ENCODE measurements at regions not wholly inside any gene's neighbourhood (a gene's known extent, or its start where the extent isn't known, plus 50 kb on each side); places are given as distances from the start of the nearest gene placed in this dataset.

- TF ChIP-seq MYC (IDR thresholded peaks at IDR 0.05; ENCODE audit: insufficient read depth, insufficient read length, insufficient replicate concordance, low read length, severe bottlenecking) = no peak
- no peak for TF ChIP-seq RCOR1 (conservative IDR thresholded peaks at IDR 0.05; ENCODE audit: low read depth, low read length)
- TF ChIP-seq RAD51 (IDR thresholded peaks at IDR 0.05) = no peak
- no peak for TF ChIP-seq ESRRA (IDR thresholded peaks at IDR 0.05; ENCODE audit: low read length)
- Histone ChIP-seq H3K36me3 (ENCODE audit: control insufficient read depth in 2 of 2, insufficient read depth in 2 of 2, low read length in 1 of 2) (no peaks in the 10 kb centered on the region), H3K4me2 (ENCODE audit: control insufficient read depth, insufficient read depth) (no peak overlapping the region), H2AFZ (ENCODE audit: control insufficient read depth, low read depth, low read length) (no peak overlapping the region), H3K27me3 (replicated peaks in 1 of 2; ENCODE audit: control insufficient read depth in 2 of 2, insufficient read depth in 2 of 2, low read length in 1 of 2) (no peaks in the 10 kb centered on the region), H4K20me1 (ENCODE audit: control insufficient read depth, insufficient read depth) (no peaks in the 10 kb centered on the region), H3K9ac (ENCODE audit: control insufficient read depth, insufficient read depth, low read length) (no peak overlapping the region), H3K79me2 (ENCODE audit: control insufficient read depth, insufficient read depth, low read length) (no peaks in the 10 kb centered on the region), H3K9me3 (replicated peaks; ENCODE audit: control insufficient read depth, insufficient read depth, low read length) (no peaks in the 10 kb centered on the region), H3K4me1 (ENCODE audit: control insufficient read depth, insufficient read depth, low read length) (no peaks in the 10 kb centered on the region), H3K4me3 (no peak overlapping the region), H3K27ac (ENCODE audit: control insufficient read depth, insufficient read depth) (no peak overlapping the region)
- FAIRE-seq = no peak
- BruUV-seq (replicated peaks) = no TSS peak
- CTCF ChIA-PET = no interaction called here
- intact Hi-C loops (cut with micrococcal nuclease; ENCODE audit: unreplicated experiment) = no loop called here
- SMC1A ChIA-PET (ENCODE audit: uncharacterized antibody, unreplicated experiment) = no interaction called here
- ATAC-seq = no peak
- DNase-seq (ENCODE audit: low read depth, low spot score) = no peak
- 47% methylated on average over 2 of the region's 2 CpGs for WGBS (ENCODE audit: insufficient coverage, insufficient replicate concordance, low lambda C conversion rate, missing lambda C conversion rate)
- POLR2A ChIA-PET = no interaction called here
- in situ Hi-C loops (cut with MboI) = no loop called here
- RAD21 ChIA-PET (ENCODE audit: unreplicated experiment) = no interaction called here
These were observed 1471.7 kb downstream of the CDH8 start for GRCh38 chr16:60564588-60564987.

GRCh38 chr16:60563166-60563565, 1473.1 kb downstream of the CDH8 start:
- CTCF ChIA-PET = no interaction called here
- no peak for FAIRE-seq
- in situ Hi-C loops (cut with MboI) (no loop called here), intact Hi-C loops (cut with micrococcal nuclease; ENCODE audit: unreplicated experiment) (no loop called here)
- DNase-seq (ENCODE audit: low read depth, low spot score) = no peak
- Histone ChIP-seq H3K4me1 (ENCODE audit: control insufficient read depth, insufficient read depth, low read length) (no peaks in the 10 kb centered on the region), H3K9me3 (replicated peaks; ENCODE audit: control insufficient read depth, insufficient read depth, low read length) (no peaks in the 10 kb centered on the region), H3K4me3 (no peak overlapping the region), H3K9ac (ENCODE audit: control insufficient read depth, insufficient read depth, low read length) (no peak overlapping the region), H2AFZ (ENCODE audit: control insufficient read depth, low read depth, low read length) (no peak overlapping the region), H3K27ac (ENCODE audit: control insufficient read depth, insufficient read depth) (no peak overlapping the region), H4K20me1 (ENCODE audit: control insufficient read depth, insufficient read depth) (no peaks in the 10 kb centered on the region), H3K27me3 (replicated peaks in 1 of 2; ENCODE audit: control insufficient read depth in 2 of 2, insufficient read depth in 2 of 2, low read length in 1 of 2) (no peaks in the 10 kb centered on the region), H3K36me3 (ENCODE audit: control insufficient read depth in 2 of 2, insufficient read depth in 2 of 2, low read length in 1 of 2) (no peaks in the 10 kb centered on the region), H3K4me2 (ENCODE audit: control insufficient read depth, insufficient read depth) (no peak overlapping the region), H3K79me2 (ENCODE audit: control insufficient read depth, insufficient read depth, low read length) (no peaks in the 10 kb centered on the region)
- POLR2A ChIA-PET = interaction anchor here (0.6 kb wide), 1 partner anchor 1874 kb away, joined by 5 read pairs; no protein-coding TSS in a partner anchor
- BruUV-seq (replicated peaks) = no TSS peak
- ATAC-seq = no peak
- SMC1A ChIA-PET (ENCODE audit: uncharacterized antibody, unreplicated experiment) = no interaction called here
- RAD21 ChIA-PET (ENCODE audit: unreplicated experiment) = no interaction called here
- no peak for TF ChIP-seq SMAD5 (IDR thresholded peaks at IDR 0.05; ENCODE audit: low read depth)
- no peak for TF ChIP-seq SMARCA5 (IDR thresholded peaks at IDR 0.05)
- TF ChIP-seq ATF2 (IDR thresholded peaks at IDR 0.05; ENCODE audit: low read length) = no peak
- TF ChIP-seq BRCA1 (IDR thresholded peaks at IDR 0.05; ENCODE audit: low read depth, low read length) = no peak
- TF ChIP-seq SPI1 (IDR thresholded peaks at IDR 0.05; ENCODE audit: borderline replicate concordance, insufficient read depth, low read depth, low read length) = no peak
- TF ChIP-seq ESRRA (IDR thresholded peaks at IDR 0.05; ENCODE audit: low read length) = no peak
- no peak for TF ChIP-seq SRF (IDR thresholded peaks at IDR 0.05; ENCODE audit: low read depth in 2 of 2, low read length in 2 of 2)
- no peak for TF ChIP-seq ZNF384 (IDR thresholded peaks at IDR 0.05; ENCODE audit: borderline replicate concordance, low read depth, low read length)
- no peak for TF ChIP-seq STAT3 (IDR thresholded peaks at IDR 0.05; ENCODE audit: low read depth, low read length)
- no peak for TF ChIP-seq EP300 (IDR thresholded peaks at IDR 0.05; ENCODE audit: borderline replicate concordance in 1 of 2, control insufficient read depth in 1 of 2, low read depth in 2 of 2, low read length in 2 of 2)
- no peak for TF ChIP-seq IRF3 (IDR thresholded peaks at IDR 0.05)
- no peak for TF ChIP-seq RCOR1 (conservative IDR thresholded peaks at IDR 0.05; ENCODE audit: low read depth, low read length)
- TF ChIP-seq CHD1 (IDR thresholded peaks at IDR 0.05; ENCODE audit: low read depth, low read length) = no peak
- no peak for TF ChIP-seq CHD2 (IDR thresholded peaks at IDR 0.05; ENCODE audit: borderline replicate concordance, low read depth, low read length)
- no peak for TF ChIP-seq BACH1 (IDR thresholded peaks at IDR 0.05; ENCODE audit: borderline replicate concordance)
- TF ChIP-seq ZNF274 (IDR thresholded peaks at IDR 0.05; ENCODE audit: insufficient read depth, insufficient read length) = no peak
- no peak for TF ChIP-seq MYB (IDR thresholded peaks at IDR 0.05; ENCODE audit: borderline replicate concordance, low read depth, low read length)
